ENCODE measurements at regions not wholly inside any gene's neighbourhood (a gene's known extent, or its start where the extent isn't known, plus 50 kb on each side); places are given as distances from the start of the nearest gene placed in this dataset.
"Not testable (repeated sequence)": the region's sequence is repeated elsewhere in the genome, so short reads cannot be mapped to it uniquely, and the experiment has no call there.

DNA sequence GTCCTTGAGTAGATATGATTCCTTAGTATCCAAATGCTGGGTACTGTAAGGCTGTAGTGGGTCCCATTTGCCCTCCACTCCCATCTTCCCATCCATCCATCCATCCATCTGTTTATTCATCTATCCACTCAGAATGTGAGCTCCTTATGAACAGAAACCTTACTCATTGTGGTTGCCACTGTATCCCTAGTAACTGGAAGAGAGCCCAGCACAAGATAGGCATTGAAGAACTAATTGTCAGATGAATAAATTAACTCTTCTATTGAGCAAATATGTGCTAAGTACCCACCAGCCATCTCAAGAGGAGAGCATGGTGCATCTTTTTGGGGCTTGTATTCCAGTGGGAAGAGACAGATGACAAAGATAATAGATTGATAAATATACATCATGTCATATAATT, 86.4 kb upstream of the SEZ6L start:
- peaks cover 0 to 9% (median 4%) of the 10 kb centered on the region in 4 donors for H3K9me3 ChIP-seq
- no peaks in the 10 kb centered on the region for H3K36me3 ChIP-seq
- no peak overlapping the region for H3K27ac ChIP-seq
- peaks cover 0 to 16% (median 0%) of the 10 kb centered on the region in 3 donors for H3K27me3 ChIP-seq
- H3K4me1 ChIP-seq = no peaks in the 10 kb centered on the region
- DNase-seq = no peak
- TF ChIP-seq EP300 (IDR thresholded peaks at IDR 0.05) (no peak), POLR2AphosphoS5 (IDR thresholded peaks at IDR 0.05) (no peak), POLR2A (IDR thresholded peaks at IDR 0.05) (no peak)
- TF ChIP-seq, protein P1, sequence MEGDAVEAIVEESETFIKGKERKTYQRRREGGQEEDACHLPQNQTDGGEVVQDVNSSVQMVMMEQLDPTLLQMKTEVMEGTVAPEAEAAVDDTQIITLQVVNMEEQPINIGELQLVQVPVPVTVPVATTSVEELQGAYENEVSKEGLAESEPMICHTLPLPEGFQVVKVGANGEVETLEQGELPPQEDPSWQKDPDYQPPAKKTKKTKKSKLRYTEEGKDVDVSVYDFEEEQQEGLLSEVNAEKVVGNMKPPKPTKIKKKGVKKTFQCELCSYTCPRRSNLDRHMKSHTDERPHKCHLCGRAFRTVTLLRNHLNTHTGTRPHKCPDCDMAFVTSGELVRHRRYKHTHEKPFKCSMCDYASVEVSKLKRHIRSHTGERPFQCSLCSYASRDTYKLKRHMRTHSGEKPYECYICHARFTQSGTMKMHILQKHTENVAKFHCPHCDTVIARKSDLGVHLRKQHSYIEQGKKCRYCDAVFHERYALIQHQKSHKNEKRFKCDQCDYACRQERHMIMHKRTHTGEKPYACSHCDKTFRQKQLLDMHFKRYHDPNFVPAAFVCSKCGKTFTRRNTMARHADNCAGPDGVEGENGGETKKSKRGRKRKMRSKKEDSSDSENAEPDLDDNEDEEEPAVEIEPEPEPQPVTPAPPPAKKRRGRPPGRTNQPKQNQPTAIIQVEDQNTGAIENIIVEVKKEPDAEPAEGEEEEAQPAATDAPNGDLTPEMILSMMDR (IDR thresholded peaks at IDR 0.05) = no peak
- intact Hi-C loops (cut with DNase I; ENCODE audit: low total_unique reads) = no loop called here
- H3K4me3 ChIP-seq = no peak overlapping the region

- no peaks in the 10 kb centered on the region for H3K36me3 ChIP-seq
- H3K4me1 ChIP-seq = no peaks in the 10 kb centered on the region
- TF ChIP-seq POLR2AphosphoS5 (IDR thresholded peaks at IDR 0.05) (no peak), EP300 (IDR thresholded peaks at IDR 0.05) (no peak), POLR2A (IDR thresholded peaks at IDR 0.05) (no peak)
- TF ChIP-seq, protein P1 (IDR thresholded peaks at IDR 0.05) = no peak
- H3K27ac ChIP-seq = no peak overlapping the region
- WGBS, 5 donors = 17 to 49% (median 43%) methylated on average over 1 of the region's 1 CpG
- DNase-seq = no peak
- H3K4me3 ChIP-seq = no peak overlapping the region
- H3K9me3 ChIP-seq = no peaks in the 10 kb centered on the region
- peaks cover 0 to 22% (median 0%) of the 10 kb centered on the region in 3 donors for H3K27me3 ChIP-seq
- intact Hi-C loops (cut with DNase I; ENCODE audit: low total_unique reads) = no loop called here
These were observed 82.9 kb upstream of the SEZ6L start for GRCh38 chr22:26086359-26086758.

DNA sequence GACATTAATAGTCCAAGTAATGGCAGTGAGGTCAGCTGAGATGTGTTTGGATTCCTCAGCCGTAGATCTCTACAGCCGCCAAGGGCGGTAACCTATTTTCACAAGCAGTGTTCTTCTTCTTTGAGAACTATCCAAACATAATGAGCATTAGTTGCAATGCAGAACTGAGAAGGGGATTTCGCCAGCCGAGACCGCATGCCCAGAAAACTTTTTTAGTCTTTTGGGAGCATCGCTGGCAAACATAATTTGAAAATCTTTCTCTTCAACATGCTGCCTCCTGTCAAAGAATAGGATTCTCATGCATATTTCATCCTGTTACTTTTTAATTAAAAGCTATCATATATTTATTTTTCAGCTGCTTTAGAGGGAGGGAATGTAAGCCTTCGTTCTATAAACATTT, 81.4 kb upstream of the SEZ6L start:
- intact Hi-C loops (cut with DNase I; ENCODE audit: low total_unique reads) = no loop called here
- WGBS, 5 donors = 80 to 88% (median 87%) methylated on average over 8 of the region's 8 CpGs
- DNase-seq = no peak
- TF ChIP-seq EP300 (IDR thresholded peaks at IDR 0.05) (no peak), POLR2A (IDR thresholded peaks at IDR 0.05) (no peak), POLR2AphosphoS5 (IDR thresholded peaks at IDR 0.05) (no peak)
- TF ChIP-seq, protein P1 (IDR thresholded peaks at IDR 0.05) = no peak
- Histone ChIP-seq H3K4me1 (no peaks in the 10 kb centered on the region), H3K27me3 (peaks cover 0 to 22% (median 0%) of the 10 kb centered on the region in 3 donors), H3K27ac (no peak overlapping the region), H3K4me3 (no peak overlapping the region), H3K36me3 (no peaks in the 10 kb centered on the region), H3K9me3 (no peaks in the 10 kb centered on the region)

- 71 to 84% (median 75%) methylated on average over 6 of the region's 6 CpGs for WGBS, 5 donors
- TF ChIP-seq POLR2A (IDR thresholded peaks at IDR 0.05) (no peak), EP300 (IDR thresholded peaks at IDR 0.05) (no peak), POLR2AphosphoS5 (IDR thresholded peaks at IDR 0.05) (no peak)
- TF ChIP-seq, protein P1 (IDR thresholded peaks at IDR 0.05) = no peak
- intact Hi-C loops (cut with DNase I; ENCODE audit: low total_unique reads) = no loop called here
- Histone ChIP-seq H3K4me1 (no peaks in the 10 kb centered on the region), H3K27ac (no peak overlapping the region), H3K4me3 (no peak overlapping the region), H3K36me3 (no peaks in the 10 kb centered on the region), H3K27me3 (peaks cover 0 to 37% (median 0%) of the 10 kb centered on the region in 3 donors), H3K9me3 (peaks cover 0 to 9% (median 4%) of the 10 kb centered on the region in 4 donors)
- DNase-seq = no peak
These were observed 78.4 kb upstream of the SEZ6L start for GRCh38 chr22:26090821-26091220.

GRCh38 chr22:26094497-26094896, 74.8 kb upstream of the SEZ6L start:
- 83 to 95% (median 86%) methylated on average over 7 of the region's 7 CpGs for WGBS, 5 donors
- H3K4me1 ChIP-seq; H3K36me3 ChIP-seq; H3K27ac ChIP-seq; intact Hi-C loops (cut with DNase I; ENCODE audit: low total_unique reads); DNase-seq; H3K4me3 ChIP-seq: not testable (repeated sequence)
- H3K9me3 ChIP-seq = peaks cover 0 to 13% (median 4%) of the 10 kb centered on the region in 4 donors
- H3K27me3 ChIP-seq = peaks cover 0 to 23% (median 0%) of the 10 kb centered on the region in 3 donors
